H1 (cell line): ENCODE measurements at regions not wholly inside any gene's neighbourhood (a gene's known extent, or its start where the extent isn't known, plus 50 kb on each side); places are given as distances from the start of the nearest gene placed in this dataset.

Experiments
- POLR2A ChIP-seq, 2 experiments: IDR thresholded peaks; 1 replicate in 1 of 2; 2 replicates in 1 of 2; pipeline ENCODE4 v1.6.1; 2011; ENCODE audit warnings: low read depth in 2 of 2, low read length in 2 of 2, mild to moderate bottlenecking in 2 of 2; ENCODE audit errors: control extremely low read depth in 1 of 2
- RFX5 ChIP-seq: IDR thresholded peaks from 2 replicates; pipeline ENCODE4 v1.6.1; 2011; ENCODE audit warnings: low read depth, low read length, improper control_type of control experiment, borderline replicate concordance
- SIX5 ChIP-seq: IDR thresholded peaks from 2 replicates; pipeline ENCODE4 v1.6.1; 2011; ENCODE audit warnings: mild to moderate bottlenecking, low read depth, low read length
- TF ChIP-seq, protein P1 (sequence below), 3 experiments: IDR thresholded peaks; 1 replicate in 2 of 3; 2 replicates in 1 of 3; pipeline versions ENCODE4 v1.5.1 to v1.6.1; 2011; ENCODE audit warnings: low read length in 3 of 3, mild to moderate bottlenecking in 3 of 3, inconsistent platforms in 2 of 3, low read depth in 1 of 3, moderate library complexity in 1 of 3; ENCODE audit not compliant: insufficient read depth in 1 of 3; ENCODE audit errors: control extremely low read depth in 1 of 3

GRCh38 chr2:207312006-207312356 lies 146.2 kb upstream of the KLF7 start:
- TF ChIP-seq SIX5, result no peak
- no peak for TF ChIP-seq RFX5
- no peak for TF ChIP-seq POLR2A (IDR thresholded peaks at IDR 0.05; ENCODE audit: control extremely low read depth in 1 of 2, low read depth in 2 of 2, low read length in 2 of 2)
- TF ChIP-seq, protein P1, sequence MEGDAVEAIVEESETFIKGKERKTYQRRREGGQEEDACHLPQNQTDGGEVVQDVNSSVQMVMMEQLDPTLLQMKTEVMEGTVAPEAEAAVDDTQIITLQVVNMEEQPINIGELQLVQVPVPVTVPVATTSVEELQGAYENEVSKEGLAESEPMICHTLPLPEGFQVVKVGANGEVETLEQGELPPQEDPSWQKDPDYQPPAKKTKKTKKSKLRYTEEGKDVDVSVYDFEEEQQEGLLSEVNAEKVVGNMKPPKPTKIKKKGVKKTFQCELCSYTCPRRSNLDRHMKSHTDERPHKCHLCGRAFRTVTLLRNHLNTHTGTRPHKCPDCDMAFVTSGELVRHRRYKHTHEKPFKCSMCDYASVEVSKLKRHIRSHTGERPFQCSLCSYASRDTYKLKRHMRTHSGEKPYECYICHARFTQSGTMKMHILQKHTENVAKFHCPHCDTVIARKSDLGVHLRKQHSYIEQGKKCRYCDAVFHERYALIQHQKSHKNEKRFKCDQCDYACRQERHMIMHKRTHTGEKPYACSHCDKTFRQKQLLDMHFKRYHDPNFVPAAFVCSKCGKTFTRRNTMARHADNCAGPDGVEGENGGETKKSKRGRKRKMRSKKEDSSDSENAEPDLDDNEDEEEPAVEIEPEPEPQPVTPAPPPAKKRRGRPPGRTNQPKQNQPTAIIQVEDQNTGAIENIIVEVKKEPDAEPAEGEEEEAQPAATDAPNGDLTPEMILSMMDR (IDR thresholded peaks at IDR 0.05; ENCODE audit: control extremely low read depth in 1 of 3, insufficient read depth in 1 of 3, low read depth in 1 of 3, low read length in 3 of 3), result no peak
